Left ventricle myocardium inferior (tissue), 1 donor: ENCODE measurements at regions not wholly inside any gene's neighbourhood (a gene's known extent, or its start where the extent isn't known, plus 50 kb on each side); places are given as distances from the start of the nearest gene placed in this dataset.

Experiments
- DNase-seq: peaks from one replicate; pipeline ENCODE4 v3.0.0-alpha.2; 2020
- H3K27ac ChIP-seq: fragments of 200-600 bp; replicated peaks from 2 replicates; pipeline ENCODE4 v1.8.0; 2021
- H3K27me3 ChIP-seq: fragments of 200-600 bp; 2 replicates; pipeline ENCODE4 v1.8.0; 2021; ENCODE audit warnings: low read depth
- H3K36me3 ChIP-seq: fragments of 200-600 bp; 2 replicates; pipeline ENCODE4 v1.8.0; 2021
- H3K4me1 ChIP-seq: fragments of 200-600 bp; 2 replicates; pipeline ENCODE4 v1.8.0; 2021
- H3K4me3 ChIP-seq: fragments of 200-600 bp; 2 replicates; pipeline ENCODE4 v1.8.0; 2021; ENCODE audit warnings: mild to moderate bottlenecking, moderate library complexity
- H3K9me3 ChIP-seq: fragments of 200-600 bp; replicated peaks from 2 replicates; pipeline ENCODE4 v1.8.0; 2021
- CTCF ChIP-seq: fragments of 200-600 bp; IDR thresholded peaks from 2 replicates; pipeline ENCODE4 v1.8.0; 2021; ENCODE audit warnings: antibody characterized with exemption, mild to moderate bottlenecking, borderline replicate concordance
- intact Hi-C: fragments of 100-400 bp; cut with micrococcal nuclease; formaldehyde crosslinking; loops from one replicate; pipeline ENCODE4 v1.11.0; 2022
- donor health status: DM: no; HTN: yes; CAD: no; lungs with severe emphysema.

GRCh38 chr13:71922194-71922593, 55.2 kb upstream of the DACH1 start:
- no peaks in the 10 kb centered on the region for H3K36me3 ChIP-seq
- H3K27ac ChIP-seq, result no peak overlapping the region
- intact Hi-C loops, result no loop called here
- no peak overlapping the region for H3K4me3 ChIP-seq
- H3K9me3 ChIP-seq, result no peaks in the 10 kb centered on the region
- no peak for TF ChIP-seq CTCF
- no peaks in the 10 kb centered on the region for H3K4me1 ChIP-seq
- H3K27me3 ChIP-seq, result no peaks in the 10 kb centered on the region
- no peak for DNase-seq
